ENCODE measurements at regions not wholly inside any gene's neighbourhood (a gene's known extent, or its start where the extent isn't known, plus 50 kb on each side); places are given as distances from the start of the nearest gene placed in this dataset.

DNA sequence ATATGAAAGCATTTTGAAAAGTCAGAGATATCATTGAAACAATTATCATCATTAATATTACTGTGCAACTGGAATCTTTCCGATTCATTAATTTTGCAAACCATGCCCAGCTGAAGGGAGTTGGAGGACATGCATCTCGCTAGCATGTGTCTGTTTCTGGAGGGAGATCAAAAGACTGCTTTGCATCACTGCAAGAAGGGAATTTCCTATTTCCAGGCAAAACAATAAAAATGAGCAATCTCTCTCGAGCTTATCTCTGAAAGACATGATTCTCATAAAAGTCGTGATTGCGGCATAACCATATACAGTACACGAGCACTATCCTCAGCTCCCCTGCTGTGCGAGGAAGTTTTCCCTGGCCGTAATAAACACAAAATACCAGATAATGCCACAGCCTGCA lies 607.6 kb upstream of the DPP6 start:
- Mint-ChIP-seq H3K4me3 (no peak overlapping the region), H3K4me1 (no peaks in the 10 kb centered on the region), H3K27ac (no peak overlapping the region), H3K9me3 (peaks cover 50% of the 10 kb centered on the region), H3K36me3 (no peaks in the 10 kb centered on the region), H3K27me3 (ENCODE audit: low read depth) (no peaks in the 10 kb centered on the region)
- TF ChIP-seq, protein P1, sequence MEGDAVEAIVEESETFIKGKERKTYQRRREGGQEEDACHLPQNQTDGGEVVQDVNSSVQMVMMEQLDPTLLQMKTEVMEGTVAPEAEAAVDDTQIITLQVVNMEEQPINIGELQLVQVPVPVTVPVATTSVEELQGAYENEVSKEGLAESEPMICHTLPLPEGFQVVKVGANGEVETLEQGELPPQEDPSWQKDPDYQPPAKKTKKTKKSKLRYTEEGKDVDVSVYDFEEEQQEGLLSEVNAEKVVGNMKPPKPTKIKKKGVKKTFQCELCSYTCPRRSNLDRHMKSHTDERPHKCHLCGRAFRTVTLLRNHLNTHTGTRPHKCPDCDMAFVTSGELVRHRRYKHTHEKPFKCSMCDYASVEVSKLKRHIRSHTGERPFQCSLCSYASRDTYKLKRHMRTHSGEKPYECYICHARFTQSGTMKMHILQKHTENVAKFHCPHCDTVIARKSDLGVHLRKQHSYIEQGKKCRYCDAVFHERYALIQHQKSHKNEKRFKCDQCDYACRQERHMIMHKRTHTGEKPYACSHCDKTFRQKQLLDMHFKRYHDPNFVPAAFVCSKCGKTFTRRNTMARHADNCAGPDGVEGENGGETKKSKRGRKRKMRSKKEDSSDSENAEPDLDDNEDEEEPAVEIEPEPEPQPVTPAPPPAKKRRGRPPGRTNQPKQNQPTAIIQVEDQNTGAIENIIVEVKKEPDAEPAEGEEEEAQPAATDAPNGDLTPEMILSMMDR (IDR thresholded peaks at IDR 0.05; ENCODE audit: unreplicated experiment): no peak
- DNase-seq (ENCODE audit: low spot score in 2 of 2, unreplicated experiment in 2 of 2): no peak

DNA sequence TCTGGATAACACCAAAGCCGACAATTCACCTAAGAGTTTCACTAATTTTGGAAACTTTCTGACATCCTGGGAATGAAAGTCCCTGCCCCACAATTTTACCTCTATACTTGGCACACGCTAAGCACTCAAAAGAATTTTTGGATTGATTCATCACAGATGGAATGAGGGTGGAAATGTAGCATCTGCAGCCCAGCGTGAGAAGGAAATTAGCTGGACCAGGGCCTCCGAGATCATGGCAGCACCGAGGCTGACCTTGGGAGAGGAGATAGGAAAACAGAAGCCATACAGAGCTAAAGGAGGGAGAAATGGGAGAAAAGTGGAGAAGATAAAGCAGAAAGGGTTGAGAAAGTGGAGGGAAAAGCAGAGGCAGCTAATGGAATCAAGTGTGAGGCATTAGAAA lies 606.6 kb upstream of the DPP6 start:
- Mint-ChIP-seq H3K27me3 (ENCODE audit: low read depth) (no peaks in the 10 kb centered on the region), H3K4me1 (no peaks in the 10 kb centered on the region), H3K9me3 (peaks cover 53% of the 10 kb centered on the region), H3K36me3 (no peaks in the 10 kb centered on the region), H3K4me3 (no peak overlapping the region), H3K27ac (no peak overlapping the region)
- no peak for DNase-seq (ENCODE audit: low spot score in 2 of 2, unreplicated experiment in 2 of 2)
- TF ChIP-seq, protein P1 (IDR thresholded peaks at IDR 0.05; ENCODE audit: unreplicated experiment): no peak

DNA sequence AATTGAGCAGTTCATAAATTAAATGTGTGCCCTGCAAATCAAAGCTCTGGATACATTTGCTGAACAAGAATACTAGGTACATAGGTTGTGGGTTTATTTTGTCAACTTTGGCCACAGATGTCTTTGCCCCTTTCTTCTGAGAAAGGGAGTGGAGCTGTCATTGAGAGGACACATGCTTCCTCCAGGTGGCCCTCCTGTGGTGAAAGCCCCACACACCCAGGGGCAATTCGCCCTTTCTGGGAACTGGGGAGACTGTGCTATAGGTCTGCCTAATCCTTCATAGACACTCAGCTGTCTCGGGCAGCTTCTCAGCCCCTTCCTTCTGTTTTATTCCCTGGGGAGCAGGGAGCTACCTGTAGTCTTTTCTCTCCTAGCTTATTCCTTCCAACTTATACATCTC lies 605.7 kb upstream of the DPP6 start:
- no peaks in the 10 kb centered on the region for H3K4me1 Mint-ChIP-seq
- no peaks in the 10 kb centered on the region for H3K27me3 Mint-ChIP-seq (ENCODE audit: low read depth)
- no peaks in the 10 kb centered on the region for H3K36me3 Mint-ChIP-seq
- no peak overlapping the region for H3K4me3 Mint-ChIP-seq
- TF ChIP-seq, protein P1 (IDR thresholded peaks at IDR 0.05; ENCODE audit: unreplicated experiment): no peak
- no peak for DNase-seq (ENCODE audit: low spot score in 2 of 2, unreplicated experiment in 2 of 2)
- H3K27ac Mint-ChIP-seq: no peak overlapping the region
- H3K9me3 Mint-ChIP-seq: peaks cover 53% of the 10 kb centered on the region

DNA sequence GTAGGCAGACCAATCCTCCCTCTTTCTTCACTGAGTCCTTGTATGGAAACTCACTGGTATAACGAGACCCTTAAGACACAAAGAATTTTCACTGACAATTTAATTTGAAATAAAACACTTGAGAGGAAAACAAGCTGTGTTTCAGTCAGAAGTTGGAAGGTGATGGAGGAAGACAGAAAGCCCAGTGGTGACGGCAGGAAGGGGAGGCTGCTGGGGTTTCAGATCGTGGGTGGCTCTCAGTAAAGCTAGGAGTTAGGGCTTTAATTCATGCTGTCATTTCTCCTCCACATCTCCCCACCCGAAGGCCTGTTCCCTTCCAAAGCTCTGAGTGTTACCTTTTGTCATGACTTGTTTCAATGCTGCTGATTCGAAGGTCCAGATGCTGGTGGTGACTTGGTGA lies 605.2 kb upstream of the DPP6 start:
- Mint-ChIP-seq H3K36me3 (no peaks in the 10 kb centered on the region), H3K27me3 (ENCODE audit: low read depth) (no peaks in the 10 kb centered on the region)
- TF ChIP-seq, protein P1 (IDR thresholded peaks at IDR 0.05; ENCODE audit: unreplicated experiment): no peak

DNA sequence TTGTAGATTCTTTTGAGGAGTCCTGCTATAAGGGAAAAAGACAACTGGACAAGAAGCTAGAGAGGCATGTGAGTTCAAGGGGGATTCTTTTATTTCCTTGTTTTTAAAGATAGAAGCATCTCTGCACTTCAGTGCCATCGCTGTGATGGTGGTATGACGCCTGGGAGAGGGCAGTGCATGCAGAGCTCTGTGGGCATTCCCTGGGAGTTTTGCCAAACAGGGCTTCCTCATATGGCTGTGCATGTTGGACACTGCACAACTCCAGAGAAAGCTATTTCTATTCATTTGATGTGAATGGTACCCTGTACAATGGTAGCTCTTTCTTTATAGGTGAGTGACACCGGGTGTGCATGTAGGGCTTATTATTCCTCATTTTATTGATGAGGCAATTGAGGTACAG lies 599.5 kb upstream of the DPP6 start:
- Mint-ChIP-seq H3K9me3 (peaks cover 93% of the 10 kb centered on the region), H3K27me3 (ENCODE audit: low read depth) (no peaks in the 10 kb centered on the region), H3K36me3 (peaks cover 8% of the 10 kb centered on the region), H3K4me1 (no peaks in the 10 kb centered on the region), H3K27ac (no peak overlapping the region), H3K4me3 (no peak overlapping the region)
- TF ChIP-seq, protein P1 (IDR thresholded peaks at IDR 0.05; ENCODE audit: unreplicated experiment): no peak
- DNase-seq (ENCODE audit: low spot score in 2 of 2, unreplicated experiment in 2 of 2): no peak

More for the DNA sequence above, 605.2 kb upstream of the DPP6 start:
- Mint-ChIP-seq H3K4me3 (no peak overlapping the region), H3K27ac (no peak overlapping the region), H3K4me1 (no peaks in the 10 kb centered on the region), H3K9me3 (peaks cover 57% of the 10 kb centered on the region)
- no peak for DNase-seq (ENCODE audit: low spot score in 2 of 2, unreplicated experiment in 2 of 2)

DNA sequence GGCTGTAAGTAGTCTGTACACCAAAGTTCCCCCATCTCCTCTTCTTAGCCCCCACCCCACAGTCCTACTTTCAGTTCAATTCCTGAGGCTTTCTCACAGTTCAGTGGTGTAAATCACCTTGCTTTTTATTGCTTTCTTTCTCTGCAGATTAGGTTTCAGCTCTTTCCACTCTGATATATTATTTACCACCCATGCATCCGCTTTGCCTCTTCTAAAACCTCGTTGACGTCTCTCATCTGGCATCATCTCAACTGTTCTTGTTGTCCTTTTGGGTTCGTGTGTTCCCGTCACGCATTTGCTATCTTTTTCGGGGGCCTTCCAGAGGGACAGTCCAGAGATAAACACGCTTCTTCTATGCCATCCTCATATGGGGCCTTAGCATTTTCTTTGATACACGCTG lies 597.9 kb upstream of the DPP6 start:
- TF ChIP-seq, protein P1 (IDR thresholded peaks at IDR 0.05; ENCODE audit: unreplicated experiment): no peak
- peaks cover 82% of the 10 kb centered on the region for H3K9me3 Mint-ChIP-seq
- no peak for DNase-seq (ENCODE audit: low spot score in 2 of 2, unreplicated experiment in 2 of 2)
- no peak overlapping the region for H3K4me3 Mint-ChIP-seq
- no peak overlapping the region for H3K27ac Mint-ChIP-seq
- no peaks in the 10 kb centered on the region for H3K27me3 Mint-ChIP-seq (ENCODE audit: low read depth)
- H3K4me1 Mint-ChIP-seq: no peaks in the 10 kb centered on the region
- peaks cover 8% of the 10 kb centered on the region for H3K36me3 Mint-ChIP-seq

Measured in mesothelial cell of epicardium (in vitro differentiated cells).